ENCODE measurements at regions not wholly inside any gene's neighbourhood (a gene's known extent, or its start where the extent isn't known, plus 50 kb on each side); places are given as distances from the start of the nearest gene placed in this dataset.

- H3K27me3 ChIP-seq, result no peaks in the 10 kb centered on the region
- peaks cover 50% of the 10 kb centered on the region for H3K4me1 ChIP-seq
- peak; percentile 49 for DNase-seq (ENCODE audit: low spot score)
- H3K36me3 Mint-ChIP-seq, result peaks cover 14% of the 10 kb centered on the region
- H3K9me3 Mint-ChIP-seq, result no peaks in the 10 kb centered on the region
- no peaks in the 10 kb centered on the region for H3K27me3 Mint-ChIP-seq (ENCODE audit: insufficient read depth, low read depth)
- H3K4me3 Mint-ChIP-seq, result no peak overlapping the region
- no peak overlapping the region for H3K9ac ChIP-seq
- H3K79me2 ChIP-seq (ENCODE audit: low read depth), result peaks cover 96% of the 10 kb centered on the region
- no peak for TF ChIP-seq EZH2 (IDR thresholded peaks at IDR 0.05)
- TF ChIP-seq CTCF (IDR thresholded peaks at IDR 0.05), result no peak
- TF ChIP-seq EZH2phosphoT487 (IDR thresholded peaks at IDR 0.05), result no peak
- H3F3A ChIP-seq (ENCODE audit: low read depth), result peaks cover 42% of the 10 kb centered on the region
- H3K27ac ChIP-seq, result peak overlapping the region; percentile 86
- no peak overlapping the region for H2AFZ ChIP-seq (replicated peaks)
- H4K20me1 ChIP-seq (ENCODE audit: low read depth), result peaks cover 37% of the 10 kb centered on the region
- H3K4me2 ChIP-seq, result peak overlapping the region; percentile 60
- peak overlapping the region; percentile 50 for H3K27ac Mint-ChIP-seq
- H3K4me3 ChIP-seq, result no peak overlapping the region
- no peaks in the 10 kb centered on the region for H3K36me3 ChIP-seq
- peaks cover 52% of the 10 kb centered on the region for H3K4me1 Mint-ChIP-seq
- H3K9me3 ChIP-seq (ENCODE audit: low read depth), result no peaks in the 10 kb centered on the region
Measured at GRCh38 chr1:39127513-39127912, 77.0 kb upstream of the MACF1 start.

- H3K27me3 ChIP-seq, result no peaks in the 10 kb centered on the region
- no peak overlapping the region for H3K4me3 Mint-ChIP-seq
- H3K4me3 ChIP-seq, result no peak overlapping the region
- peaks cover 33% of the 10 kb centered on the region for H4K20me1 ChIP-seq (ENCODE audit: low read depth)
- peaks cover 49% of the 10 kb centered on the region for H3F3A ChIP-seq (ENCODE audit: low read depth)
- TF ChIP-seq EZH2phosphoT487 (IDR thresholded peaks at IDR 0.05), result no peak
- no peak for TF ChIP-seq EZH2 (IDR thresholded peaks at IDR 0.05)
- no peak for TF ChIP-seq CTCF (IDR thresholded peaks at IDR 0.05)
- H3K36me3 Mint-ChIP-seq, result peaks cover 11% of the 10 kb centered on the region
- H3K27me3 Mint-ChIP-seq (ENCODE audit: insufficient read depth, low read depth), result no peaks in the 10 kb centered on the region
- H3K4me1 ChIP-seq, result peaks cover 54% of the 10 kb centered on the region
- no peaks in the 10 kb centered on the region for H3K36me3 ChIP-seq
- H3K9ac ChIP-seq, result no peak overlapping the region
- H3K27ac Mint-ChIP-seq, result no peak overlapping the region
- H2AFZ ChIP-seq (replicated peaks), result no peak overlapping the region
- peaks cover 58% of the 10 kb centered on the region for H3K4me1 Mint-ChIP-seq
- H3K27ac ChIP-seq, result peak overlapping the region; percentile 86
- H3K9me3 Mint-ChIP-seq, result no peaks in the 10 kb centered on the region
- peaks cover 92% of the 10 kb centered on the region for H3K79me2 ChIP-seq (ENCODE audit: low read depth)
- no peak for DNase-seq (ENCODE audit: low spot score)
- peak overlapping the region; percentile 60 for H3K4me2 ChIP-seq
- no peaks in the 10 kb centered on the region for H3K9me3 ChIP-seq (ENCODE audit: low read depth)
Measured at GRCh38 chr1:39128126-39128525, 76.4 kb upstream of the MACF1 start.

GRCh38 chr1:39128959-39129358 lies 75.5 kb upstream of the MACF1 start:
- H3K9me3 Mint-ChIP-seq, result no peaks in the 10 kb centered on the region
- no peak overlapping the region for H3K4me3 Mint-ChIP-seq
- peaks cover 55% of the 10 kb centered on the region for H3F3A ChIP-seq (ENCODE audit: low read depth)
- peaks cover 12% of the 10 kb centered on the region for H3K36me3 Mint-ChIP-seq
- H3K27ac ChIP-seq, result peak overlapping the region; percentile 11
- no peak overlapping the region for H3K27ac Mint-ChIP-seq
- TF ChIP-seq CTCF (IDR thresholded peaks at IDR 0.05), result no peak
- no peak for TF ChIP-seq EZH2 (IDR thresholded peaks at IDR 0.05)
- TF ChIP-seq EZH2phosphoT487 (IDR thresholded peaks at IDR 0.05), result no peak
- no peak for DNase-seq (ENCODE audit: low spot score)
- H3K4me3 ChIP-seq, result no peak overlapping the region
- peak overlapping the region; percentile 56 for H3K4me2 ChIP-seq
- H3K36me3 ChIP-seq, result no peaks in the 10 kb centered on the region
- peaks cover 65% of the 10 kb centered on the region for H3K4me1 Mint-ChIP-seq
- H3K27me3 ChIP-seq, result no peaks in the 10 kb centered on the region
- H3K9ac ChIP-seq, result no peak overlapping the region
- peaks cover 94% of the 10 kb centered on the region for H3K79me2 ChIP-seq (ENCODE audit: low read depth)
- peaks cover 60% of the 10 kb centered on the region for H3K4me1 ChIP-seq
- H3K27me3 Mint-ChIP-seq (ENCODE audit: insufficient read depth, low read depth), result no peaks in the 10 kb centered on the region
- H3K9me3 ChIP-seq (ENCODE audit: low read depth), result no peaks in the 10 kb centered on the region
- H4K20me1 ChIP-seq (ENCODE audit: low read depth), result peaks cover 31% of the 10 kb centered on the region
- H2AFZ ChIP-seq (replicated peaks), result no peak overlapping the region
